ENCODE measurements at regions not wholly inside any gene's neighbourhood (a gene's known extent, or its start where the extent isn't known, plus 50 kb on each side); places are given as distances from the start of the nearest gene placed in this dataset.

DNA sequence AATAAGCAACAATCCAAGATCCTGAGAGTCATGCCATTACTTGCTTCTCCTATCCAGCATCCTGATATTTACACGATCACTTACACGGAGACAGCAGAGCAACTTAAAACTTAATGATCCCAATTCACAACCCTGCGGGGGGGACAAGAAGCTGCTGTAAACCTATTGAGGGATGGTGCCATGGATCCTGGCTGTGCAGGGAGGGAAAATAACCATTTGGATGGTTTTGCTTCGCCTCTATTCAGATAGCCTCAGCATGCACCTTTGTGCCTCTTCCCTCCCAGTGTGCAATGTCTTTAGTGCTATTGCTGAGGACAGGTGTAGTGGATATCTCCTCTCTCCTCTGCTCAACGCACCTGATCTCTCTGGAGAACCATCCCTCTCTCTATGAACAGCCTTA lies 89.7 kb upstream of the PPARGC1A start (continued):
- TF ChIP-seq, protein P1, sequence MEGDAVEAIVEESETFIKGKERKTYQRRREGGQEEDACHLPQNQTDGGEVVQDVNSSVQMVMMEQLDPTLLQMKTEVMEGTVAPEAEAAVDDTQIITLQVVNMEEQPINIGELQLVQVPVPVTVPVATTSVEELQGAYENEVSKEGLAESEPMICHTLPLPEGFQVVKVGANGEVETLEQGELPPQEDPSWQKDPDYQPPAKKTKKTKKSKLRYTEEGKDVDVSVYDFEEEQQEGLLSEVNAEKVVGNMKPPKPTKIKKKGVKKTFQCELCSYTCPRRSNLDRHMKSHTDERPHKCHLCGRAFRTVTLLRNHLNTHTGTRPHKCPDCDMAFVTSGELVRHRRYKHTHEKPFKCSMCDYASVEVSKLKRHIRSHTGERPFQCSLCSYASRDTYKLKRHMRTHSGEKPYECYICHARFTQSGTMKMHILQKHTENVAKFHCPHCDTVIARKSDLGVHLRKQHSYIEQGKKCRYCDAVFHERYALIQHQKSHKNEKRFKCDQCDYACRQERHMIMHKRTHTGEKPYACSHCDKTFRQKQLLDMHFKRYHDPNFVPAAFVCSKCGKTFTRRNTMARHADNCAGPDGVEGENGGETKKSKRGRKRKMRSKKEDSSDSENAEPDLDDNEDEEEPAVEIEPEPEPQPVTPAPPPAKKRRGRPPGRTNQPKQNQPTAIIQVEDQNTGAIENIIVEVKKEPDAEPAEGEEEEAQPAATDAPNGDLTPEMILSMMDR (IDR thresholded peaks at IDR 0.05): no peak

DNA sequence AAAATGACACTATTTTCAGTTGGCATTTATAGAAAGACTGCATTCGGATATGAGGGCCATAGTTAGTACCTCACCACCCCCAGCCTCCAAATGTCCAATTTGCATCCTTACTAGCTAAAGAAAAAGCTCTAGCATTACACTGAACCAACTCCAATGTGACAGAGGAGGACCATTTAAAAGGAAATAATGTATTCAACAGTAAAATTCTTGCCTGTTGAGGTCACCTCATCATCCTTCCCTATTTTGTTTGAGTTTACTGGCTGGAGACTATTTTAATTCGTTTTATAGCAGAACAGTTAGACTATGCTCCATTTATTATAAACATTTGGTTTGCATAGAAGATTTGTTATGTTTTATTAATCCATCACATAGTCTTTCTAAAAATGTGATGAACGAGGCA lies 88.2 kb upstream of the PPARGC1A start:
- no peak for ATAC-seq
- H3K4me2 ChIP-seq: no peak overlapping the region
- no peaks in the 10 kb centered on the region for H3K4me1 ChIP-seq
- CTCF ChIA-PET: no interaction called here
- no peak for DNase-seq (ENCODE audit: low read depth in 1 of 2, low spot score in 1 of 2)
- POLR2A ChIA-PET: no interaction called here
- TF ChIP-seq, protein P2, sequence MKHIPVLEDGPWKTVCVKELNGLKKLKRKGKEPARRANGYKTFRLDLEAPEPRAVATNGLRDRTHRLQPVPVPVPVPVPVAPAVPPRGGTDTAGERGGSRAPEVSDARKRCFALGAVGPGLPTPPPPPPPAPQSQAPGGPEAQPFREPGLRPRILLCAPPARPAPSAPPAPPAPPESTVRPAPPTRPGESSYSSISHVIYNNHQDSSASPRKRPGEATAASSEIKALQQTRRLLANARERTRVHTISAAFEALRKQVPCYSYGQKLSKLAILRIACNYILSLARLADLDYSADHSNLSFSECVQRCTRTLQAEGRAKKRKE (CRISPR knock-in tag; IDR thresholded peaks at IDR 0.05; ENCODE audit: low read depth): no peak
- TF ChIP-seq NR3C1 (IDR thresholded peaks at IDR 0.05) (no peak), HEYL (CRISPR knock-in tag; IDR thresholded peaks at IDR 0.05) (no peak), ZSCAN20 (CRISPR knock-in tag; IDR thresholded peaks at IDR 0.05) (no peak), POLR2AphosphoS2 (conservative IDR thresholded peaks at IDR 0.05; ENCODE audit: low read length) (no peak), EHMT2 (IDR thresholded peaks at IDR 0.05; ENCODE audit: low read depth) (no peak), EP300 (IDR thresholded peaks at IDR 0.05) (no peak), JUNB (IDR thresholded peaks at IDR 0.05) (no peak), NFE2L2 (conservative IDR thresholded peaks at IDR 0.05; ENCODE audit: low read length) (no peak), CBX8 (IDR thresholded peaks at IDR 0.05) (no peak), POLR2A (IDR thresholded peaks at IDR 0.05; ENCODE audit: low read length) (no peak), JUN (IDR thresholded peaks at IDR 0.05) (no peak)
- TF ChIP-seq, protein P3, sequence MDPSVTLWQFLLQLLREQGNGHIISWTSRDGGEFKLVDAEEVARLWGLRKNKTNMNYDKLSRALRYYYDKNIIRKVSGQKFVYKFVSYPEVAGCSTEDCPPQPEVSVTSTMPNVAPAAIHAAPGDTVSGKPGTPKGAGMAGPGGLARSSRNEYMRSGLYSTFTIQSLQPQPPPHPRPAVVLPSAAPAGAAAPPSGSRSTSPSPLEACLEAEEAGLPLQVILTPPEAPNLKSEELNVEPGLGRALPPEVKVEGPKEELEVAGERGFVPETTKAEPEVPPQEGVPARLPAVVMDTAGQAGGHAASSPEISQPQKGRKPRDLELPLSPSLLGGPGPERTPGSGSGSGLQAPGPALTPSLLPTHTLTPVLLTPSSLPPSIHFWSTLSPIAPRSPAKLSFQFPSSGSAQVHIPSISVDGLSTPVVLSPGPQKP (IDR thresholded peaks at IDR 0.05; ENCODE audit: low read depth, low read length): no peak
- TF ChIP-seq, protein P4, sequence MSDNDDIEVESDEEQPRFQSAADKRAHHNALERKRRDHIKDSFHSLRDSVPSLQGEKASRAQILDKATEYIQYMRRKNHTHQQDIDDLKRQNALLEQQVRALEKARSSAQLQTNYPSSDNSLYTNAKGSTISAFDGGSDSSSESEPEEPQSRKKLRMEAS (IDR thresholded peaks at IDR 0.05): no peak
- H3K27ac ChIP-seq: no peak overlapping the region
- WGBS (ENCODE audit: missing lambda C conversion rate): 0% methylated on average over 3 of the region's 3 CpGs
- H3K9me3 ChIP-seq: no peaks in the 10 kb centered on the region
- no peak for FAIRE-seq
- H3K4me3 ChIP-seq: no peak overlapping the region

DNA sequence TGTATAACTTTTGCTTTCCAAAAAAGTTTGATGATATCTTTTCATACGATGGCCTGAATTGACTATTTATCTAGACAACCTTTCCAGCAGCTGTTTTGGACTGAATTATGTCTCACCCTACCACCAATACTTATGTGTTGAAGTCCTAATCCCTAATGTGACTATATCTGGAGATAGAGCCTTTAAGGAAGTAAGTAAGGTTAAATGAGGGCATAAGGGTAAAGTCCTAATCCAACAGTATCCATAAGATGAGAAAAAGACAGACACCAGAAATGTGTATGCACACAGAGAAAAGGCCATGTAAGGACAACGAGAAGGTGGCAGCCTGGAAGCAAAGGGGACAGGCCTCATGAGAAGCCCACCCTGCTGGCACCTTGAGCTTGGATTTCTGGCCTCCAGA lies 86.6 kb upstream of the PPARGC1A start:
- TF ChIP-seq RCOR1 (IDR thresholded peaks at IDR 0.05; ENCODE audit: low read depth, low read length): no peak
- TF ChIP-seq NPAS2 (CRISPR knock-in tag; IDR thresholded peaks at IDR 0.05; ENCODE audit: borderline replicate concordance): no peak
- TF ChIP-seq CBX2 (IDR thresholded peaks at IDR 0.05; ENCODE audit: borderline replicate concordance, low read depth): no peak
- no peak for ATAC-seq
- ChIA-PET POLR2A (no interaction called here), CTCF (no interaction called here)
- no peak for FAIRE-seq
- no peaks in the 10 kb centered on the region for H3K4me1 ChIP-seq
- no peaks in the 10 kb centered on the region for H3K9me3 ChIP-seq
- no peak for DNase-seq (ENCODE audit: low read depth in 1 of 2, low spot score in 1 of 2)
- no peak overlapping the region for H3K4me3 ChIP-seq
- H3K27ac ChIP-seq: no peak overlapping the region
- WGBS (ENCODE audit: missing lambda C conversion rate): 23% methylated on average over 2 of the region's 2 CpGs
- H3K4me2 ChIP-seq: no peak overlapping the region

DNA sequence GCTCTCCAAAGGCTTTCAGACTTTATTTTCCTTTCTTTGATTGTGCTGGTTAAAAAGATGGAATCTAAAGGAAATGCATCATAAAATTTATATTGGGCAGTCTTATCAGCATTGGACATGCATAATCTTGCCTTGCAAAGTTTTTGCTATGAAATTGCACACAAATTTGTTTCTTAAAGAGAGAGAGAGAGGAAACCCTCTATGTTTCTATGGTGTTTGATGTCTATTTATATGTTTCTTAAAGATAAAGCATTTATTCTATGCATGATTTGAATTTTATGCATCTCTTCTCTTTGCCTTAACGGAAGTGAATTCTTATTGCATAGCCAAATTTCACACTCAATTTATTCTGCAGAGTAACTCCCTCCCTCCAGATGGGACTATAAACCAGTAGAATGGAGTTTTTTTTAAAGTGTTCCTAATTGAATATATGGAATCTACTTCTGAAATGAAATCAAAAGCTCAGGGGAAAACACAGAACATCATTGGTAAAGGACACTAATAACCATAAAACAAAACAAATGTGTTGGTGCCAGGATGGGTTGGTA lies 83.5 kb upstream of the PPARGC1A start:
- FAIRE-seq (no peak), DNase-seq (ENCODE audit: low read depth in 1 of 2, low spot score in 1 of 2) (no peak), ATAC-seq (no peak)
- ChIA-PET POLR2A (no interaction called here), CTCF (no interaction called here)
- Histone ChIP-seq H3K4me3 (no peak overlapping the region), H3K27ac (no peak overlapping the region), H3K9me3 (no peaks in the 10 kb centered on the region), H3K4me2 (no peak overlapping the region), H3K4me1 (no peaks in the 10 kb centered on the region)
- WGBS (ENCODE audit: missing lambda C conversion rate): 11% methylated on average over 1 of the region's 1 CpG
- TF ChIP-seq, protein P3 (IDR thresholded peaks at IDR 0.05; ENCODE audit: low read depth, low read length): no peak
- TF ChIP-seq RFX5 (IDR thresholded peaks at IDR 0.05) (no peak), KDM5A (IDR thresholded peaks at IDR 0.05) (no peak), HOXA7 (CRISPR knock-in tag; IDR thresholded peaks at IDR 0.05) (no peak), ZC3H11A (IDR thresholded peaks at IDR 0.05) (no peak)
- TF ChIP-seq, protein P5, sequence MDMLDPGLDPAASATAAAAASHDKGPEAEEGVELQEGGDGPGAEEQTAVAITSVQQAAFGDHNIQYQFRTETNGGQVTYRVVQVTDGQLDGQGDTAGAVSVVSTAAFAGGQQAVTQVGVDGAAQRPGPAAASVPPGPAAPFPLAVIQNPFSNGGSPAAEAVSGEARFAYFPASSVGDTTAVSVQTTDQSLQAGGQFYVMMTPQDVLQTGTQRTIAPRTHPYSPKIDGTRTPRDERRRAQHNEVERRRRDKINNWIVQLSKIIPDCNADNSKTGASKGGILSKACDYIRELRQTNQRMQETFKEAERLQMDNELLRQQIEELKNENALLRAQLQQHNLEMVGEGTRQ (IDR thresholded peaks at IDR 0.05): no peak
- TF ChIP-seq, protein P2 (CRISPR knock-in tag; IDR thresholded peaks at IDR 0.05; ENCODE audit: low read depth): no peak

Measured in A549 (cell line).